ENCODE measurements at regions not wholly inside any gene's neighbourhood (a gene's known extent, or its start where the extent isn't known, plus 50 kb on each side); places are given as distances from the start of the nearest gene placed in this dataset.

DNA sequence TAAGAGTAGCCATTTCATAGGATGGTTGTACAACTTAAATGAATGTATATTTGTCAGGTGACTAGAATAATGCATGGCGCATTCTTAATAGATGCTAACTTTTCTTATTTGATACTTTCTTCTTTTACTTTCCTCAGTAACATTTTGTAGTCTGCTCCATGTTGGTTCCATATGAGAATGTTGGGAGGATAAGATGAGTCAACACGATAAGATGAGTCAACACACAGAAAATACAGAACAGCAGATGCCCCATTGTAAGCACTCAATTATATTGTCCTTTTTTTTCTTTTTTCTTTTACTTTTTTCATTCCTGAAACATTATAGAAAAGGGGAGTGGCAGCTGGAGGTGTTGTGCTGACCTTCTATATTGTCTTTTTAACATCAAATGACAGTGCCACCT is 92.3 kb upstream of the SPATA31C2 start:
- no peak for DNase-seq

DNA sequence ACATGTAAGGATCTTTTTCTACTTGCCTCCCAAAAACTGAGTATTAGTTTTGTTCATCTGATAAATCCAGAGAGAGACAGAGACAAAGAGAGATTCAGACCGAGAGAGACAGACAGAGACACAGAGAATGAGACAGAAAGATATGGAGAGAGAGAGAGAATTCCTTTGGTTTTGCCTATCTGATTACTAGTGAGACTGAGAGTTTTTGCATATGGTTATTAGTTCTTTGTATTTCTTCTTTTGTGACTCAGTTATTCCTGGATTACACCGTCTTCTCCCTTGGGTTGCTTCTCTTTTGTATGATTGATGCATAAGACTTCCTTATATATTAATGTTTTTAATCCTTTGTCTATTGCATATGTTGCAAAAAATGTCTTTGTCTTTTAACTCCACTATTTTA is 91.2 kb upstream of the SPATA31C2 start:
- no peak for DNase-seq

DNA sequence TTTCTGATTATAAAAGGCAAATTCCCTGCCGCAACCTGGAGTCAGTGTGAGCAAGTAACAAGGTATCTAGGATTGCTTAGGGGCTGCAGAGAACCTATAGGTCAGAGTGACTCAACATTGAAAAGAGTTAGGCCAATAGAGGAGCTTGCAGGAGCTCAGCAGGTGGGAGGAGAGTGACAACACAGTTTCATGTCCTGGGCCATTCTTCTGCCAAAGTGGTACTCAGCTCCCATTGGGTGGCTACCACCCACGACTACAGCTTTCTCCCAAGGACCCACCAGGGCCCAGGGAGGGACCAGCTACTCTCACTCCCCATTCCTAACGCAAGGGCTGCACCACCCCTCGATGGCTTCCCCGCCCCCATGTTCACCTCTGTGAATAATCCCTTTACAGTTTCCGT is 86.7 kb upstream of the SPATA31C2 start:
- DNase-seq = no peak

DNA sequence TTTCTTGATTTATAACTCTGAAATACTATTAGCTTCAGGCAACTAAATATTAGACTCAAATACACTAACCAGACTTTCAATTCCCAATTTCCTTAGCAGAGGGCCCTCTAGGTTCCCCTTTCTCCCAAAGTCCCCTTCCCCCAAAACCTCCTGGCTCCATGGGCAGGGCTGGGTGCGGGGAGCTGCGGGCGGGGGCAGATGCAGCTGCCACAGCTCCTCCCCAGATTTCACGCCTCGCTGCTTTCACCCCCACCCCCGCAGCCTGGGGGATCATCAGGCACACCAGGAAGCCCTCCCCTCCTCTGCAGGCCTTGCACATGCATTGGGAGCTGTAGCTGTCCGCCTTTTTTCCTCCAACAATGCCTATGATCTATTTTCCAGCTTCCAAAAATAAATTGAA is 82.8 kb upstream of the SPATA31C2 start:
- no peak for DNase-seq

DNA sequence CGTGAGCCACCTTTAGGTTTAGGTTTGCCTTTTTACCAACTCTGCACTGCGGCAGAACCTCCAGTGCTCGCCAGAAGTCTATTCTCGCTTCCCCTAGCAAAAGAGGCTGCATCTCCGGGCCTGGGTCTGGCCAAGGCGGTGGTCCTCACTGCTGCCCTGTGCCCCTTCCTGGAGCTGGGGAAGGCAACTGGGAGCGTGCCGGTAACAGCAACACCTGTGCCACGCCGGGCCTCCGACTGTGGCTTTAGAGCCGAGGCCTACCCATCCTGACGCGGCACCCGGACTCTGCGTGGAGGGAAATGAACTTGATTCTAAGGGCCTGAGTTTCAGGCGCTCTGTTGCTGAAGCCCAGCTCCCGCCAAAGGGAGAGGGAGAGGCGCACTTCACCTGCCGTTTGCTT is 82.4 kb upstream of the SPATA31C2 start:
- DNase-seq = no peak

DNA sequence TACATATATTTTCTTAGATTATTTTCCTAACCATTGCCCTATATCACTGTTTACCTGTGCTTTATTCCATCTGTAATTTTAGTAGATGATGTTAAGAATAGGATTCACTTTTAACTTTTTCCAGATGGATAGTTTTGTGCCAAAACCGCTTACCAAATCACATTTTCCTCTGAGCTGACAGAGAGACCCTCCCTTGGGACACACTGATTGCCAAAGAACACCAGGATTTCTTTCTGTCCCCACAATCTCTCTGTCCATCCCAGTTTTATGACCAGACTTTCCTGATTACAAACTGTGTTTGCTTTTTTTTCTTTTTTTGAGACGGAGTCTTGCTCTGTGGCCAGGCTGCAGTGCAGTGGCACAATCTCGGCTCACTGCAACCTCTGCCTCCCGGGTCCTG is 81.3 kb upstream of the SPATA31C2 start:
- DNase-seq = no peak

DNA sequence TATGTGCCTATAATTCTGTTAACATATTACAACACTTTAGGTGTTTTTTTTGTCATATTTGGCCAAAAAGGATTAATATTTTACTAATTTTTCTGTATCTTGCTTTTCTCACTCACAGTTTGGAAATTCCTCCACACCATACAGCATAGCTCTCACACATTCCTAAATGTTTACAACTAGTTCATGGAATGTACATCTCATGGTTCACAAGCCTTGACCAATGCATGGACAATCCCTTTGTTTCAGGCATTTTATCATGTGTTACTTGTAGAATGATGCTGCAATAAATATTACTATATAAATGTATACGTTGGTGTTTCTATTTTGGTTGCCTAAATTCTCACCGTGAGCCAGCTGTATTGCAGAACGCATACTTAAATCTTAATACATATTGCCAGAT is 80.5 kb upstream of the SPATA31C2 start:
- DNase-seq = no peak

DNA sequence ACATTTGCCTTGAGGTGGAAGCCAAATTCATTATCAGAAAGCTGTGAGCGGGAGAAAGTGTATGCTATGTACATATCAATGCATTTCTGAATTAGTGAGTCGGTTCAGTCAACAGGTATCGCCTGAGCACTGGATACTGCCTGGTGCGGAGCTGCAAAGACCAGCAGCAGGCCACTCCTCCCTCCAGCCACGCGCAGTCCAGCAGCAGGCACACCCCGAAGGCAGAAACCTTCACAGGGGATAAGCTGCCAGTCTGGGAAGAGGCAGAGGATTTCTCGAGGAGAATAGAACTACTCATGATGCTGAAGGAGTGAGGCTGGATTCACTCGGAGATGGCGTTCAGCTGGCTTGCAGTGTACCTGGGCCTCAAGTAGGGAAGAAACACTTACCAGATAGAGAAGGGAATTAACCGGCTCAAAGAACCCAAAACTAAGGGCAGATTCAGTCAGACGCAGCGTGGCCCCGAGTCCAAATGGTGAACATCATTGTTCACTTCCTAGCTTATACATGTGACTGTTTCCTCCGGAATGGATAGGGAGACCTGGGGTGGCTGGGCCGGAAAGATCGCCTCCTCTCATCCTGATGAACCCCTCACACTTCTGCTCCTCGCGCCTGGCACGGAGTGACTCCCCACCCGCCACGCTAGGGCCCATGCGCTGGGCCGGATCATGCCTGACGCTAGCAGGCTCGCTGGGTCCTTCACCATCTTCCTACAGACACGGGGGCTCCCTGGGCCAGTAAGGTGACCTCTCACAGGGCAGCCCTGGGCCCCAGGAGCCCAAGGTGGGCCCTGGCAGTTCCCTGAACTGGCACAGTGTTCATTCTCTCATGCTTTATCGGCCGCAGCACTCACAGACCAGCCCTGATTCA is 78.1 kb upstream of the SPATA31C2 start:
- no peak for DNase-seq

DNA sequence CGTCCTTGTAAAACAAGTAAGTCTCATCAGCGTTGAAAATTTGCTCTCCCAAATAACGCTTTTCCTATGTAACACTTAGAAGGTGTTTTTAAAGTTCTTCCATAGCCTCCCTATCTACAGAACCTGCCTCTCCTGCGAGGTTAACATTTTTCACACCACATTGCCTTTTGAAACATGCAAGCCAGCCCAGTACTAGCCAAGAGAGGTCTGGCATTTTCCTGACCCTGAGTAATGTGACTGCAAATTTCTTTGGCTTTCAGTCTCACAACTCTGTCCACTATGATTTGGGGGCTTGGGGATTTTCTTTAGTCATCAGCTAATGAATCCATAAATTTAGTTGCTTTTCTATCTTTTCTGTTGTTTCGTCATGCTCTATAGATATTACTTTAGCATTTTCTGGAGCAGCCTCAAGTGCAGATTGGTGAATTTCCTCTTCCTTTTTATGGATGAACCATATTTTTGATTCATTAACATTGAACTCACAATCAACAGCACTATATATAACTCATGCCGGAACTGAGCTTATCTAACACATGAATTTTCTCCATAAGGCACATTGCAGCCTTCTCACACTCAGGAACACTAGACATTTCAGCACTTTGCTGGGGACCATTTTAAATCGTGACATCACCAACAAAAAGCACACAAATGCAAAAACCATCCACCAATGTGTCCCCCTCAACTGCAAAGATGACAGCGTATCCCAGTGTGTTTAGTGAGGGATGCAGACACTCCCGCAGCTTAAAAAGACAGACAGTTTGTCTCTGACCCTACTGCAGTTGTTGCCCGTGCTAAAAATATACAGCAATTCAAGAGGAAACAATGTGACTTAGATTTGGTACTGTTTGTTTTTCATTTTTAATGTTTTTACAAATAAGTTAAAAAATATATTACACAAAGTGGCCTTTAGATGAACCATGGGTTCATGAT is 77.2 kb upstream of the SPATA31C2 start:
- no peak for DNase-seq

DNA sequence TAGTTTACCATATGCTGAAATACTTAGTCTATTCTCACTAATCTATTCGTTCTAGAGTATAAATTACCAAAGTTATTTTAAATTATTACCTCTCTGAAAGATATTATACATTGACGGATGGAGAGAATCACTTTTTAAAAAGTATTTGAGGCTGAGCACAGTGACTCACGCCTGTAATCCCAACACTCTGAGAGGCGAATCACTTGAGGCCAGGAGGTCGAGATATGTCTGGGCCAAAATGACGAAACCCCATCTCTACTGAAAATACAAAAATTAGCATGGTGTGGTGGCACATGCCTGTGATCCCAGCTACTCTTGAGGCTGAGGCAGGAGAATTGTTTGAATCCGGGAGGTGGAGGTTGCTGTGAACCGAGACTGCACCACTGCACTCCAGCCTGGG is 64.0 kb upstream of the SPATA31C2 start:
- DNase-seq = no peak

DNA sequence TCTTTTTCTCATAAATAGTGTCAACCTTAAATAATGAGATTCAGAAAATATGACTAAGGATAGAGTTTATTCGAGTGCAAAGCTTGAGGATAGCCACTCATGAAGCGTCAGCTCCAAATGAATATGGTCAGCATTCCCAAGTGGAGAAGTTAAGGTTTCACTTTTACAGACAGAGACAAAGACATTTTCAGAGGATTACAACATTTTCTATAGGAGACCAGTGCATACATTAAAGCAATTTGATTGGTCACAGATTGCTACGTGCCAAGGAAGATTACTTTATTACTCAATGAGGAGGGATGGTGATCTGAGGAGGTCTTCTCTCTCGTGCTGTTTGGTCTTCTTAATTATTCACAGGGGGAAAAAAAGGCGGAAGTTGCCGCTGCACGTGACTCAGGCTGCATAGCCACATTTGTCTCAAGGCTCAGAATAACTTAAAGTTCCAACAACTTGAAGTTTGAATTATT is 60.1 kb upstream of the SPATA31C2 start:
- no peak for DNase-seq

DNA sequence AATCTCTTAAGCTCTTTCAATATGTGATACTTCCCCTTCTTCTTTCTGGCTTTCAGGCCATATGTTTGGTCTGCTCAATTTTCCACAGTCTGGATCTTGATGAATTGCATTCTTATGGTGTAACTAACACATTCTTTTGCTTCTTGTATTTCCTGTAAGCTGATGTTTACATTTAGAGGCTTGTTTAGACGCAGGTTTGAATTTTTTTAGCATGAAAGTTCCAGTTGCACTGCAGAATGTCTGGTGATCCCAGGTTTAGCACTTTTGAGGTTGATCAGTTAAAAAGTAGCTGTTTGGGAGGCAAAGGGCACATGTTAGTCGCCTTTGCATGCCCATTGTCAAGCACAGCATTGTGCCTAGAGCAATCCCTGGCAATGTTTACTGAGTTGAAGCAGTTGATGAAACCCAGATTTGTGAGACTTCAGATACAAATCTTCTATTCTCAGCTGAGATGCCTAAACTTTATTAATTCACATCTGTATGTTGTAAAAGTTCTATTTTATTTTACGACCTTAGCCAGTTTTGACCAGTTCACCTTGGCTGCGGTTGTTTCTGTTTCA is 59.6 kb upstream of the SPATA31C2 start:
- no peak for DNase-seq

DNA sequence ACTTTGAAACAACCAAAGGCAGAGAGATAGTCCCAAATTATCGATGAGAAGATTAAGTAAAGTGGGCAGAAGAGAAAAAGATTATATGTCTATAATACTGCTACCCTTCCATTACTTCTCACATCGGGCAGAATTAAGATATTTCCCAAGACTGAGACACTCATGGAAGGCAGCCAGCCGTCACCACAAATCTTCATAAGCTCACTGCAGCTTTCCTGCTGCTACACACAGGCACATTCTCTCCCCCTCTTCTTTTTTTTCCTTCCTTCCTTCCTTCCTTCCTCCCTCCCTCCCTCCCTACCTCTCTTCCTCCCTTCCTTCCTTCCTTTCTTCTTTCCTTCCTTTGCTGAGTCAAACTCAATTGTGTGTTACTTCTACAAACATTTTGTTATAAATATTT is 58.7 kb upstream of the SPATA31C2 start:
- DNase-seq = no peak

DNA sequence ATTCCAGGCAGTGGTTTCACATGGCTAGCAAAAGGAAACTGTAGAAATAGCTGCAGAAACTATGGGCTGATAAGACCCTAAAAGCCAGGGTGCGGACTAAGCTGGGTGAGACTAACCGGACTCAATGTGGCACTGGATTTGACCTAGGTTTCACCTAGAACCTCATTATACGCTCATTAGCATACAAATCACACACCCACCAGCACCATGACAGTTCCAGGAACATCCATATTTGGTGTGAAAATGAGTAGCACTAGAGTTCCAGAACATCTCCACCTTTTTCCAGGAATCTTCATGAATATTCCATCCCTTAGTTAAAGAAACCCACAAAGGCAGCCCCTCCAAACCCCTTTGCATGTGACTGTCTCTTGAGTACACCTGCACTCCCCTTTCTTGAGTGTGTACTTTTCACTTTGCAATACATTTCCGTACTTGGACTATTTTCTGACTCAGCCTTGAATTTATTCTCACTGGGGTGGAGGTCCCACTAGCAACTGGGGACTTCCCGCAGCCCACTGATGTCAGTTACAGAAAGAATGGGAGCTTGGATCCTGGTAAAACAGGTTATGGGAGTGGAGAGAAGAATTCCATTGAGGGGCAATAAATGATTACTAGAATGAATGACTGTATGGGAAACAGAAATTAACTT is 58.0 kb upstream of the SPATA31C2 start:
- no peak for DNase-seq

DNA sequence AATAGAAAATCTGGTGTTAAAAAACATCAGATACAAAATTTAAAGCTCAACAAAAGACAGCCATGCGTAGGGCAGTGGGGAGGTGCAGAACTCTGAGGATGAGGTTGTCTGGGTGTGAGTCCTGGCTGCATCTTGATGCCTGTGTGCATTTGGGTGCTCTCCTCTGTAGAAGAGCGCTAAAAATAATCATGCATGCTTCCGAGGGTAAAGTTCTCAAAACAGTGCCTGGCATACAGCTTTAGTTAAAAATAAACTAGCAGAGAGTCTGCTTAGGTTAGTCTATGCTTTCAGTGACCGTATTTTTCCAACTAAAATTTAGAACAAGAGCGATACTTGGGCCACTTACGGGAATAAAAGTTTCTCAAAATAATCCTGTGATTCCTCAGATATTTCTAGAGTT is 55.5 kb upstream of the SPATA31C2 start:
- no peak for DNase-seq

DNA sequence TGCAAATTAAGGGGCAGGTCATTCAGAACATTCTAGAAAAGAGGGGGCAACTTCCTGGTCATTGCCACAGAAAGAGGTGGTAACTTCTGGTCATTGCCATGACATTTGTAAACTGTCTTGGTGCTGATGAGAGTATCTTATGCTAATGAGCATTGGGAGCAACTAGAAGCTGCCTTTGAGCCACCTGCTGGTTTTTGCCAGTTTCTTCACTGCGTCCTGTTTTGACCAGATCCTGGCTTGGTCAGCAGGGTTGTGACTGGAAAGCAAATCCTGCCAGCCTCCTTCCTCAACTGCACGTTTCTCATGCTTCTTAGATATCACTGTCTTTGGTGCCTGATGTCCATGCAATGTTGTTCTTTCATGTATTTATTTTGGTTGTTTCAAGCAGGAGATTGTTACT is 53.2 kb upstream of the SPATA31C2 start:
- no peak for DNase-seq

DNA sequence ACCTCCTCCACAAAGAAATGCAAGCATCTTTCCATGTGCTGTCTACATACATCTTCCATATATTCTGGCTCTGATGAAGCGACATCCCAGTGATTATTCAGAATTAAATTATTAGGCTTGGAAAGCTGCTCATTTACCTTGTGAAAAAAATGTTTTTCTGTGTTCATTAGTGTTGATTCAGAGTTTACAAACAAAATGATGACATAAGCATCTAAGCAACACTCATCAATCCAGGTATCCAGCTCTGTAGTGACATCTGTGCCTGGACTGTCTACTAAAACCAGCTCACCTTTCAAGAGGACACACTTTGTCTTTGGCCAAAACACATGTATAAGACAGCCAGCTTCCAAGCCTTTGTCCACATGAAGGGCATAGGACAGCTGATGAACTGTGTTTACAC is 51.1 kb upstream of the SPATA31C2 start:
- DNase-seq = no peak
